Stomach (tissue), 8 donors: ENCODE measurements at regions not wholly inside any gene's neighbourhood (a gene's known extent, or its start where the extent isn't known, plus 50 kb on each side); places are given as distances from the start of the nearest gene placed in this dataset.

Experiments used
- DNase-seq, 2 donors: peaks; one replicate each; pipeline versions ENCODE4 v3.0.0 to v3.0.0-alpha.2; 2013 to 2019
- H3K27ac ChIP-seq, 5 donors: fragments of 200-600 bp in 4 of 5; sonication (generic) in 4 of 5; one replicate each; pipeline ENCODE4 v1.5.1; 2013 to 2019; ENCODE audit warnings: mild to moderate bottlenecking in 1 of 5, moderate library complexity in 1 of 5
- H3K27me3 ChIP-seq, 3 donors: fragments of 200-600 bp; sonication (generic); one replicate each; pipeline ENCODE4 v1.5.1; 2017 to 2019; ENCODE audit warnings: mixed run types in 1 of 3
- H3K36me3 ChIP-seq, 4 donors: fragments of 200-600 bp; sonication (generic); 1 replicate in 3 of 4; 2 replicates in 1 of 4; pipeline ENCODE4 v1.5.1; 2016 to 2019
- H3K4me1 ChIP-seq, 4 donors: fragments of 200-600 bp; sonication (generic); one replicate each; pipeline ENCODE4 v1.5.1; 2016 to 2019
- H3K4me3 ChIP-seq, 4 donors: fragments of 200-600 bp; sonication (generic) in 3 of 4; one replicate each; pipeline ENCODE4 v1.5.1; 2016 to 2019; ENCODE audit warnings: mild to moderate bottlenecking in 1 of 4
- H3K9me3 ChIP-seq, 4 donors: fragments of 200-600 bp; sonication (generic); one replicate each; pipeline ENCODE4 v1.5.1; 2016 to 2019
- CTCF ChIP-seq, 7 experiments: fragments of 450-650 bp in 4 of 7; fragments of 200-600 bp in 3 of 7; sonication (generic) in 3 of 7; IDR thresholded peaks; one replicate each; pipeline ENCODE4 v1.5.1; 2016 to 2019; ENCODE audit warnings: antibody characterized with exemption in 7 of 7, control low read depth in 2 of 7, mild to moderate bottlenecking in 1 of 7
- EP300 ChIP-seq: sonication (generic); formaldehyde crosslinking; IDR thresholded peaks from one replicate; pipeline ENCODE4 v1.6.1; 2017; ENCODE audit warnings: antibody characterized with exemption
- POLR2A ChIP-seq, 4 donors: fragments of 450-650 bp; IDR thresholded peaks; one replicate each; pipeline ENCODE4 v1.6.1; 2016; ENCODE audit warnings: antibody characterized with exemption in 4 of 4, control low read depth in 2 of 4, mild to moderate bottlenecking in 1 of 4, moderate library complexity in 1 of 4
- POLR2AphosphoS5 ChIP-seq, 3 donors: sonication (generic); formaldehyde crosslinking; IDR thresholded peaks; one replicate each; pipeline ENCODE4 v1.6.1; 2016; ENCODE audit warnings: antibody characterized with exemption in 3 of 3
- WGBS, 5 donors: extraction: QIAGEN DNeasy Blood & Tissue Kit in 3 of 5; methylation state at CpG; one replicate each; pipeline versions ENCODE4 v1.1.5 to v1.1.7; 2013 to 2018; 5-methylcytosine and 5-hydroxymethylcytosine counted together
- intact Hi-C: fragments of 100-400 bp; cut with DNase I; formaldehyde crosslinking; loops from one replicate; pipeline ENCODE4 v1.15.1; 2023; ENCODE audit warnings: low total_unique reads
- donor health status: healthy with polysubstance abuse.
- donor health status: Bipolar disorder and iron deficiency.
- donor health status: healthy.

GRCh38 chr2:64844087-64844486 lies 145.1 kb upstream of the SLC1A4 start:
- intact Hi-C loops, result no loop called here
- WGBS, 5 donors, result 94 to 98% (median 96%) methylated on average over 2 of the region's 2 CpGs
- no peaks in the 10 kb centered on the region for H3K27me3 ChIP-seq

GRCh38 chr2:64845273-64845905 lies 143.8 kb upstream of the SLC1A4 start:
- no peak for DNase-seq
- intact Hi-C loops, result no loop called here
- Histone ChIP-seq H3K27ac (no peak overlapping the region), H3K9me3 (no peaks in the 10 kb centered on the region), H3K27me3 (no peaks in the 10 kb centered on the region), H3K4me1 (peaks cover 0 to 23% (median 4%) of the 10 kb centered on the region in 4 donors), H3K4me3 (no peak overlapping the region), H3K36me3 (no peaks in the 10 kb centered on the region)
- TF ChIP-seq POLR2AphosphoS5 (IDR thresholded peaks at IDR 0.05) (no peak), POLR2A (IDR thresholded peaks at IDR 0.05) (no peak), EP300 (no peak), CTCF (IDR thresholded peaks at IDR 0.05) (no peak)
- WGBS, 5 donors, result 76 to 92% (median 88%) methylated on average over 2 of the region's 2 CpGs

More at GRCh38 chr2:64844087-64844486, 145.1 kb upstream of the SLC1A4 start:
- TF ChIP-seq EP300, result no peak
- Histone ChIP-seq H3K9me3 (no peaks in the 10 kb centered on the region), H3K4me1 (peaks cover 4 to 36% (median 6%) of the 10 kb centered on the region in 4 donors), H3K4me3 (no peak overlapping the region), H3K27ac (no peak overlapping the region), H3K36me3 (no peaks in the 10 kb centered on the region)
- no peak for DNase-seq

- Histone ChIP-seq H3K9me3 (no peaks in the 10 kb centered on the region), H3K4me3 (no peak overlapping the region), H3K36me3 (no peaks in the 10 kb centered on the region), H3K27me3 (no peaks in the 10 kb centered on the region), H3K27ac (no peak overlapping the region), H3K4me1 (peaks cover 0 to 18% (median 4%) of the 10 kb centered on the region in 4 donors)
- intact Hi-C loops, result no loop called here
- TF ChIP-seq EP300 (no peak), POLR2A (IDR thresholded peaks at IDR 0.05) (no peak), CTCF (IDR thresholded peaks at IDR 0.05) (no peak), POLR2AphosphoS5 (IDR thresholded peaks at IDR 0.05) (no peak)
- 75 to 92% (median 90%) methylated on average over 3 of the region's 3 CpGs for WGBS, 5 donors
- no peak for DNase-seq
Measured at GRCh38 chr2:64846177-64846576, 143.0 kb upstream of the SLC1A4 start.

- Histone ChIP-seq H3K36me3 (no peaks in the 10 kb centered on the region), H3K9me3 (no peaks in the 10 kb centered on the region), H3K27ac (no peak overlapping the region), H3K4me1 (peaks cover 0 to 12% (median 4%) of the 10 kb centered on the region in 4 donors), H3K4me3 (no peak overlapping the region), H3K27me3 (no peaks in the 10 kb centered on the region)
- WGBS, 5 donors, result 88 to 99% (median 90%) methylated on average over 5 of the region's 5 CpGs
- no peak for TF ChIP-seq POLR2A (IDR thresholded peaks at IDR 0.05)
- no peak for TF ChIP-seq CTCF (IDR thresholded peaks at IDR 0.05)
- no peak for TF ChIP-seq POLR2AphosphoS5 (IDR thresholded peaks at IDR 0.05)
- no peak for TF ChIP-seq EP300
- intact Hi-C loops, result no loop called here
- no peak for DNase-seq
Measured at GRCh38 chr2:64847930-64848329, 141.3 kb upstream of the SLC1A4 start.

GRCh38 chr2:64848363-64848762 lies 140.8 kb upstream of the SLC1A4 start:
- 84 to 97% (median 93%) methylated on average over 5 of the region's 5 CpGs for WGBS, 5 donors
- intact Hi-C loops, result no loop called here

More at GRCh38 chr2:64848363-64848762, 140.8 kb upstream of the SLC1A4 start:
- Histone ChIP-seq H3K36me3 (no peaks in the 10 kb centered on the region), H3K4me3 (no peak overlapping the region), H3K9me3 (no peaks in the 10 kb centered on the region), H3K27me3 (no peaks in the 10 kb centered on the region), H3K27ac (no peak overlapping the region), H3K4me1 (peaks cover 0 to 17% (median 4%) of the 10 kb centered on the region in 4 donors)
- no peak for DNase-seq
- TF ChIP-seq POLR2A (IDR thresholded peaks at IDR 0.05), result no peak
- TF ChIP-seq POLR2AphosphoS5 (IDR thresholded peaks at IDR 0.05), result no peak
- TF ChIP-seq CTCF (IDR thresholded peaks at IDR 0.05), result no peak
- TF ChIP-seq EP300, result no peak
